ENCODE measurements at regions not wholly inside any gene's neighbourhood (a gene's known extent, or its start where the extent isn't known, plus 50 kb on each side); places are given as distances from the start of the nearest gene placed in this dataset.

DNA sequence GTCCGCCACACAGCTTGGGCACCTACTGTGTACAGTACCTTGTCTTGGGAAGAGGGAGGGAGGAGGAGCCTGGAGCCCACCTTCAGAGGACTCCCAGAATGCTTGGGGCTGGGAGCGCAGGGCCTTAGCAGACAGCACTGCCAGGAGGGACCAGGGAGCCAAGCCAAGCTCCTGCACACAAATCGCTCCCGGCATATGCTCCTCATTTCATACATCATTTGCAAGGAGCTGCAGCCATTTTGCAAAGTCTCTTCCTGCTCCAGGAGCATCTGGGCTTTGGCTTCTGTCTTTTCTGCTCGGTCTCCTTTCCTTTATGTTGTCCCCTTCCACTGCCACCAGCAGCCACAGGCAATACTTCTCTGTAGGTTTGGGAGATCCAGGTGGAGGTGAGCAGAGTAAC, 175.2 kb upstream of the ZC3H12A start:
- TF ChIP-seq, protein P1, sequence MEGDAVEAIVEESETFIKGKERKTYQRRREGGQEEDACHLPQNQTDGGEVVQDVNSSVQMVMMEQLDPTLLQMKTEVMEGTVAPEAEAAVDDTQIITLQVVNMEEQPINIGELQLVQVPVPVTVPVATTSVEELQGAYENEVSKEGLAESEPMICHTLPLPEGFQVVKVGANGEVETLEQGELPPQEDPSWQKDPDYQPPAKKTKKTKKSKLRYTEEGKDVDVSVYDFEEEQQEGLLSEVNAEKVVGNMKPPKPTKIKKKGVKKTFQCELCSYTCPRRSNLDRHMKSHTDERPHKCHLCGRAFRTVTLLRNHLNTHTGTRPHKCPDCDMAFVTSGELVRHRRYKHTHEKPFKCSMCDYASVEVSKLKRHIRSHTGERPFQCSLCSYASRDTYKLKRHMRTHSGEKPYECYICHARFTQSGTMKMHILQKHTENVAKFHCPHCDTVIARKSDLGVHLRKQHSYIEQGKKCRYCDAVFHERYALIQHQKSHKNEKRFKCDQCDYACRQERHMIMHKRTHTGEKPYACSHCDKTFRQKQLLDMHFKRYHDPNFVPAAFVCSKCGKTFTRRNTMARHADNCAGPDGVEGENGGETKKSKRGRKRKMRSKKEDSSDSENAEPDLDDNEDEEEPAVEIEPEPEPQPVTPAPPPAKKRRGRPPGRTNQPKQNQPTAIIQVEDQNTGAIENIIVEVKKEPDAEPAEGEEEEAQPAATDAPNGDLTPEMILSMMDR (tag by site-specific recombination; IDR thresholded peaks at IDR 0.05), result no peak
- TF ChIP-seq ZNF175 (tag by site-specific recombination; IDR thresholded peaks at IDR 0.05), result no peak
- TF ChIP-seq GLI4 (tag by site-specific recombination; IDR thresholded peaks at IDR 0.05), result no peak
- no peak for TF ChIP-seq SALL2 (tag by site-specific recombination; IDR thresholded peaks at IDR 0.05; ENCODE audit: borderline replicate concordance)
- TF ChIP-seq, protein P2, sequence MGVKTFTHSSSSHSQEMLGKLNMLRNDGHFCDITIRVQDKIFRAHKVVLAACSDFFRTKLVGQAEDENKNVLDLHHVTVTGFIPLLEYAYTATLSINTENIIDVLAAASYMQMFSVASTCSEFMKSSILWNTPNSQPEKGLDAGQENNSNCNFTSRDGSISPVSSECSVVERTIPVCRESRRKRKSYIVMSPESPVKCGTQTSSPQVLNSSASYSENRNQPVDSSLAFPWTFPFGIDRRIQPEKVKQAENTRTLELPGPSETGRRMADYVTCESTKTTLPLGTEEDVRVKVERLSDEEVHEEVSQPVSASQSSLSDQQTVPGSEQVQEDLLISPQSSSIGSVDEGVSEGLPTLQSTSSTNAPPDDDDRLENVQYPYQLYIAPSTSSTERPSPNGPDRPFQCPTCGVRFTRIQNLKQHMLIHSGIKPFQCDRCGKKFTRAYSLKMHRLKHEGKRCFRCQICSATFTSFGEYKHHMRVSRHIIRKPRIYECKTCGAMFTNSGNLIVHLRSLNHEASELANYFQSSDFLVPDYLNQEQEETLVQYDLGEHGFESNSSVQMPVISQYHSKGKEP (tag by site-specific recombination; IDR thresholded peaks at IDR 0.05), result no peak
- no peak for TF ChIP-seq ZNF830 (tag by site-specific recombination; IDR thresholded peaks at IDR 0.05; ENCODE audit: low read depth)
- no peak for TF ChIP-seq ZNF629 (tag by site-specific recombination; IDR thresholded peaks at IDR 0.05)

Data from HEK293 (cell line).